ENCODE measurements at regions not wholly inside any gene's neighbourhood (a gene's known extent, or its start where the extent isn't known, plus 50 kb on each side); places are given as distances from the start of the nearest gene placed in this dataset.

DNA sequence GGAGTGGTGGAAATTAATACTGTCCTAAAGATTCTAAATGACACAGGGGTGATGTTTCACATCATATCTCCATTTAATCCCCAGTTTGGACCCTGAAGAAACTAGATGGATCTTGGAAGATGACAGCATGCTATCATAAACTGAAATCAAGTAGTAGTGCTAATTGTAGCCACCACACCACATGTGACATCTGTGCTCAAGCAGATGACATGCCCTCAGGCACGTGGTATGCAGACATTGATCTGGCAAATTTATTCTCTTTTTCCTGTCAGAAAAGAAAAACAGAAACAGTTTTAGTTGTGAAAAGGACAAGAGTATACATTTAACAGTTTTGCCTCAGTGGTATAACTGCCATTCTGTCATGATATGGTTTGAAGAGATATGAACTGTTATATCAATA lies 52.9 kb upstream of the PGR start:
- no peak overlapping the region for H4K8ac ChIP-seq (ENCODE audit: low read length)
- H3K27me3 ChIP-seq (ENCODE audit: control insufficient read depth in 1 of 2, insufficient read depth in 1 of 2, low read length in 2 of 2): no peaks in the 10 kb centered on the region
- H2AFZ ChIP-seq (ENCODE audit: low read depth, low read length): no peak overlapping the region
- H3K9me3 ChIP-seq (ENCODE audit: control insufficient read depth, low read length): no peaks in the 10 kb centered on the region
- no peak overlapping the region for H3K4me2 ChIP-seq (ENCODE audit: low read length, poor library complexity, severe bottlenecking)
- no peak for DNase-seq
- H2BK12ac ChIP-seq (ENCODE audit: low read length in 2 of 2): no peak overlapping the region
- H3K4ac ChIP-seq (ENCODE audit: low read depth in 1 of 2, low read length in 2 of 2): no peak overlapping the region
- no peak overlapping the region for H3K18ac ChIP-seq (ENCODE audit: low read depth in 1 of 2, low read length in 2 of 2)
- H4K91ac ChIP-seq (ENCODE audit: low read length): no peak overlapping the region
- no peaks in the 10 kb centered on the region for H3K4me1 ChIP-seq (ENCODE audit: control insufficient read depth, insufficient read depth, low read depth, low read length)
- no peak overlapping the region for H2BK15ac ChIP-seq (ENCODE audit: low read depth, poor library complexity, severe bottlenecking)
- no peaks in the 10 kb centered on the region for H3K36me3 ChIP-seq (ENCODE audit: control insufficient read depth in 1 of 2, insufficient read depth in 2 of 2, low read depth in 1 of 2, low read length in 2 of 2)
- no peak overlapping the region for H2AK5ac ChIP-seq (ENCODE audit: low read length, severe bottlenecking)
- WGBS: 20% methylated on average over 1 of the region's 1 CpG
- no peak overlapping the region for H3K14ac ChIP-seq (ENCODE audit: low read length in 2 of 2)
- H3K9ac ChIP-seq (ENCODE audit: low read length): no peak overlapping the region
- H2BK5ac ChIP-seq (ENCODE audit: low read depth, low read length, poor library complexity, severe bottlenecking): no peak overlapping the region
- no peaks in the 10 kb centered on the region for H3K79me1 ChIP-seq (replicated peaks; ENCODE audit: low read length, poor library complexity, severe bottlenecking)
- no peak overlapping the region for H2BK120ac ChIP-seq (ENCODE audit: low read depth, low read length)
- no peak overlapping the region for H3K23ac ChIP-seq (ENCODE audit: low read length in 2 of 2)
- H3K4me3 ChIP-seq (ENCODE audit: insufficient read depth in 1 of 2, low read depth in 1 of 2, low read length in 2 of 2): no peak overlapping the region
- H3K27ac ChIP-seq (ENCODE audit: low read length, poor library complexity, severe bottlenecking): no peak overlapping the region

GRCh38 chr11:101180481-101180880 lies 50.9 kb upstream of the PGR start:
- Histone ChIP-seq H3K9me3 (ENCODE audit: control insufficient read depth, low read length) (no peaks in the 10 kb centered on the region), H3K18ac (ENCODE audit: low read depth in 1 of 2, low read length in 2 of 2) (no peak overlapping the region), H3K27me3 (ENCODE audit: control insufficient read depth in 1 of 2, insufficient read depth in 1 of 2, low read length in 2 of 2) (no peaks in the 10 kb centered on the region), H2BK5ac (ENCODE audit: low read depth, low read length, poor library complexity, severe bottlenecking) (no peak overlapping the region), H3K4me2 (ENCODE audit: low read length, poor library complexity, severe bottlenecking) (no peak overlapping the region), H3K23ac (ENCODE audit: low read length in 2 of 2) (no peak overlapping the region), H3K36me3 (ENCODE audit: control insufficient read depth in 1 of 2, insufficient read depth in 2 of 2, low read depth in 1 of 2, low read length in 2 of 2) (no peaks in the 10 kb centered on the region), H3K9ac (ENCODE audit: low read length) (no peak overlapping the region), H2AK5ac (ENCODE audit: low read length, severe bottlenecking) (no peak overlapping the region), H4K91ac (ENCODE audit: low read length) (no peak overlapping the region), H3K79me1 (replicated peaks; ENCODE audit: low read length, poor library complexity, severe bottlenecking) (no peaks in the 10 kb centered on the region), H2BK12ac (ENCODE audit: low read length in 2 of 2) (no peak overlapping the region), H3K27ac (ENCODE audit: low read length, poor library complexity, severe bottlenecking) (no peak overlapping the region), H2BK15ac (ENCODE audit: low read depth, poor library complexity, severe bottlenecking) (no peak overlapping the region), H3K4ac (ENCODE audit: low read depth in 1 of 2, low read length in 2 of 2) (no peak overlapping the region), H4K8ac (ENCODE audit: low read length) (no peak overlapping the region), H3K4me3 (ENCODE audit: insufficient read depth in 1 of 2, low read depth in 1 of 2, low read length in 2 of 2) (no peak overlapping the region), H2AFZ (ENCODE audit: low read depth, low read length) (no peak overlapping the region), H2BK120ac (ENCODE audit: low read depth, low read length) (no peak overlapping the region), H3K14ac (ENCODE audit: low read length in 2 of 2) (no peak overlapping the region), H3K4me1 (ENCODE audit: control insufficient read depth, insufficient read depth, low read depth, low read length) (no peaks in the 10 kb centered on the region)
- 54% methylated on average over 1 of the region's 1 CpG for WGBS
- DNase-seq: no peak

Measured in mesenchymal stem cell (in vitro differentiated cells and primary cell).